GM19238 (cell line): ENCODE measurements at regions not wholly inside any gene's neighbourhood (a gene's known extent, or its start where the extent isn't known, plus 50 kb on each side); places are given as distances from the start of the nearest gene placed in this dataset.

Experiments used
- DNase-seq: peaks from one replicate; pipeline ENCODE4 v3.0.0; 2011; ENCODE audit warnings: low spot score; ENCODE audit not compliant: insufficient read length

DNA sequence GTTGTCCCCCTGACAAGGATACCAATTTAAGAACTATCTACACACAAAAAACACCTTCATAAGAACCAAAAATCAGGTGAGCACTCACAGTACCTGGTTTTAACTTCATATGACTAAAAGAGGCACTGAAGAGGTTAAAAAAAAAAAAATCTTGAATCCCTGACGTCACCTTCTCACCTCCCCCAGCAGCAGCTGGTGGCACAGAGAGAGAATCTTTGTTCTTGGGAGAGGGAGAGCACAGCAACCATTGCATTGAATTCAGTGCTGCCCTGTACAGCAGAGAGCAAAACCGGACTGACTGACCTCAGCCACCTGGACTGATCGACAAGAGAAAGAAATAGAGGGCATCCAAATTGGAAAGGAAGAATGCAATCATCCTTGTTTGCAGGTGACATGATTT, 566.0 kb downstream of the TMX3 start:
- DNase-seq: no peak

GRCh38 chr18:68147728-68148127, 567.2 kb downstream of the TMX3 start:
- no peak for DNase-seq

DNA sequence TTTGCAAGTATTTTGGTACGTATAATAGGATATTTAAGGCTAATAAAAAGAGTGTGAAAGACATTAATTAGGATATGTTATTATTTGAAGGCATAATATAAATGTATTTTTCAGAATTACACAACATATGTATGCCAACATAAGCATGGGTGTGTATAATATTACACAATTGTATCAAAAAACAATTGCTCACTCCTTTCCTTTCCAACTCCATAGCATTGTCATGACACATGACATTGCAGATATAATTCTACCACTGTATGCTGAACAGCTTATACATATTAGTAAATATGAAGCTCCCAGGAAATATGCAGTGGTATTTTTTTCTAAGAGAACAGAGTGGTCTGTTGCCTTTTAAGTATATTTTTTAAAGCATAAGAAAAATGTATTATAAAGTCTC, 593.1 kb downstream of the TMX3 start:
- DNase-seq: no peak

- no peak for DNase-seq
Measured at GRCh38 chr18:68121308-68121707, 593.6 kb downstream of the TMX3 start.

- no peak for DNase-seq
Measured at GRCh38 chr18:68114989-68115388, 598.5 kb upstream of the DSEL start.

GRCh38 chr18:68104036-68104435, 587.5 kb upstream of the DSEL start:
- no peak for DNase-seq

GRCh38 chr18:68103561-68103960, 587.0 kb upstream of the DSEL start:
- no peak for DNase-seq

GRCh38 chr18:68102117-68102516, 585.6 kb upstream of the DSEL start:
- no peak for DNase-seq

- no peak for DNase-seq
Measured at GRCh38 chr18:68098655-68099054, 582.1 kb upstream of the DSEL start.

- DNase-seq: no peak
Measured at GRCh38 chr18:68086481-68086880, 570.0 kb upstream of the DSEL start.

DNA sequence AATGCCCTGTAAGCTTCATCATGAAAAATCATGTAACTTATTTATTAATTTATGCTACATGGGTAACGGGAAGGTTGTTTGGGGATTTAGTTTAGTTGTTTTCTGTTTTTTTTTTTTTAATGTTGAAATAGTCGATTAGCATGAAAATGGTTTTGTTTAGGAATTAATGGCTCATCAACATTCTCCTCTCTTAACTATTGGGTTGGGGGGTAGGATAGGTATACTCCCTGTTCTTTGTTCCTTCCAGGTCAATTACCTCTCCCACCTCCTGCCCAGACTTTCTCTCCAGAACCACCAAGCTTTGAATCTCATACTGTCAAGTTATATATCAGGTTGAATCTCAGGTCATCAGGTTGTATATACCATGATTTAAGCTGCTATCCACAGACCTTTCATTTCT, 568.7 kb upstream of the DSEL start:
- no peak for DNase-seq

GRCh38 chr18:68083776-68084175, 567.3 kb upstream of the DSEL start:
- no peak for DNase-seq

GRCh38 chr18:68083131-68083530, 566.6 kb upstream of the DSEL start:
- no peak for DNase-seq

DNA sequence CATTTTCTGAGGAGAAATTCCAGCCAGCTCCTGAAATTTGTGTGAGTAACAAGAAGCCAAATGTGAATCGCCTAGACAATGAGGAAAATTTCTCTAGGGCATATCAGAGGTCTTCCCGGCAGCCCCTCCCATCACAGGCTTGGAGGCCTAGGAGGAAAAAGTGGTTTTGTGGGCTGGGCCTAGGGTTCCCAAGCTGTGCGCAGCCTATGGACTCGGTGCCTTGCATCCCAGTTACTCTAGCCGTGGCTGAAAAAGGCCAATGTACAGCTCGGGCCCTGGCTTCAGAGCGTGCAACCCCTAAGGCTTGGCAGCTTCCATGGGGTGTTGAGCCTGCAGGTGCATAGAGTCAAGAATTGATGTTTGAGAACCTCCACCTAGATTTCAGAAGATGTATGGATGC, 556.2 kb upstream of the DSEL start:
- no peak for DNase-seq

GRCh38 chr18:68060871-68061270, 544.4 kb upstream of the DSEL start:
- no peak for DNase-seq

- DNase-seq: no peak
Measured at GRCh38 chr18:68056936-68057335, 540.4 kb upstream of the DSEL start.

GRCh38 chr18:68054669-68055068, 538.1 kb upstream of the DSEL start:
- no peak for DNase-seq

GRCh38 chr18:68053290-68053689, 536.8 kb upstream of the DSEL start:
- no peak for DNase-seq

GRCh38 chr18:68041327-68041726, 524.8 kb upstream of the DSEL start:
- no peak for DNase-seq

- no peak for DNase-seq
Measured at GRCh38 chr18:68040198-68040597, 523.7 kb upstream of the DSEL start.

- no peak for DNase-seq
Measured at GRCh38 chr18:68035774-68036522, 519.4 kb upstream of the DSEL start.

DNA sequence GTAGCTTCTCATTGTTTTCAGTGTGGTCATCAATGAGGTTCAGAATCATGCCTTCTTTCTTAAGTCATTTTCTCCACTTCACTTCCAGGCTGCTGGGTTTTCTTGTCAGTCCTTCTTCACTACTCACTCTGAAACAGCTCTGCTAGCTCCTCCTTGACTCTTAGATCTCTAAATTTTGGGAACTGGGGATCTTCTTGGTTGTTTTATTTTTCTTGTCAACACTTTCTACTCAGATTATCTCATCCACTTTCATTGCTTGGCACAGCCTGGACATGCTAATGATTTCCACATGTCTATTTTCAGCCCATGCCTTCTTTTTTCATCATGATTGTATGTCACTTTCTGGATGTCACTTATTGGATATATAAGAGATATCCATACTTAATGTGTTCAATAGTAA, 517.8 kb upstream of the DSEL start:
- no peak for DNase-seq

GRCh38 chr18:68033466-68033865, 516.9 kb upstream of the DSEL start:
- no peak for DNase-seq

- no peak for DNase-seq
Measured at GRCh38 chr18:68024716-68025115, 508.2 kb upstream of the DSEL start.
